Body of pancreas (tissue), 4 donors: ENCODE measurements at regions not wholly inside any gene's neighbourhood (a gene's known extent, or its start where the extent isn't known, plus 50 kb on each side); places are given as distances from the start of the nearest gene placed in this dataset.

Experiments used
- CTCF ChIP-seq, 7 experiments: fragments of 450-650 bp in 4 of 7; fragments of 200-600 bp in 3 of 7; sonication (generic) in 3 of 7; IDR thresholded peaks; one replicate each; pipeline ENCODE4 v1.5.1; 2016 to 2019; ENCODE audit warnings: antibody characterized with exemption in 7 of 7
- POLR2A ChIP-seq, 3 donors: fragments of 450-650 bp; IDR thresholded peaks; one replicate each; pipeline ENCODE4 v1.6.1; 2016; ENCODE audit warnings: antibody characterized with exemption in 3 of 3, mild to moderate bottlenecking in 2 of 3

- TF ChIP-seq POLR2A (IDR thresholded peaks at IDR 0.05) (no peak), CTCF (IDR thresholded peaks at IDR 0.05) (no peak)
Observed at GRCh38 chr7:68699090-68699711, 899.1 kb upstream of the AUTS2 start.
